Fibroblast of skin of right quadriceps (primary cell): ENCODE measurements at regions not wholly inside any gene's neighbourhood (a gene's known extent, or its start where the extent isn't known, plus 50 kb on each side); places are given as distances from the start of the nearest gene placed in this dataset.

Experiments
- DNase-seq: peaks from one replicate; pipeline ENCODE4 v3.0.0-alpha.2; 2013

- no peak for DNase-seq
These were observed 182.7 kb upstream of the KCNN2 start for GRCh38 chr5:114179134-114179533.

DNA sequence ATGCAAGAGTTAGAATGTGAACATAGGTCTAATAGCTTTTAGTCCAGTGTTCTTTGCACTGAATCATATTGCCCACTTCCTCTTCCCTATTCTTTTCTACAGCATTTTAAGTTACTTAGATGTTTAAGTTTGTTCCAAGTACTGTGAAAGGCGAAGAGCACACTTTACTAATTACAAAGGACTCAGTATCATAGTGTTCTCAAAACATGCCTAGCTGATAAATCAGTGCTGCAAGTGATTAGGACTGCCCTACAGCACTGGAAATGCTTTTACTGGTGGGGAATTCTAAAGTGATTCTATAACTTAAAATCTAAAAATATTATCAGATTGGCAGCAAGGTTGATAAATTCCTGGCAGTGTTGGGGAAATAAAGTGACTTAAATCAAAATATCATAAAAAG lies 177.9 kb upstream of the KCNN2 start:
- peak; percentile 18 for DNase-seq

GRCh38 chr5:114185274-114185673 lies 176.6 kb upstream of the KCNN2 start:
- DNase-seq = peak; percentile 33

DNA sequence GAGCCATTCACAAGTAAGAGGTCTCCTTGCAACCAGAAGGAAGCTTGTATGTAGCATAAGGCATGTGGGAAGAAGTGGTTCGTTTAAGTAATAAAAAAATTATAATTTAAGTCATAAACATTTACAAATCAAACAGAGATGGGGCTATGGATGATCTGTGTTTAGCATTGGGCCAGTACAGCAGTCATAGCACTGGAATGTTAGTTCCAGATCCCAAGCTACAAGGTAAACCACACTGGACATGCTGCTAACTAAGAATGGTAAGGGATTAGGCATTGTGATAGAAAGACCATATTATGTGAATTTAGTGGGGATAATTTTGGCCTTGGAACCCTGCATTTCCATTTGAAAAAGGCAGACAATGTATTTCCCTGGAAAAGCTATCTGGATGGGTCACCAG lies 170.4 kb upstream of the KCNN2 start:
- DNase-seq = no peak

DNA sequence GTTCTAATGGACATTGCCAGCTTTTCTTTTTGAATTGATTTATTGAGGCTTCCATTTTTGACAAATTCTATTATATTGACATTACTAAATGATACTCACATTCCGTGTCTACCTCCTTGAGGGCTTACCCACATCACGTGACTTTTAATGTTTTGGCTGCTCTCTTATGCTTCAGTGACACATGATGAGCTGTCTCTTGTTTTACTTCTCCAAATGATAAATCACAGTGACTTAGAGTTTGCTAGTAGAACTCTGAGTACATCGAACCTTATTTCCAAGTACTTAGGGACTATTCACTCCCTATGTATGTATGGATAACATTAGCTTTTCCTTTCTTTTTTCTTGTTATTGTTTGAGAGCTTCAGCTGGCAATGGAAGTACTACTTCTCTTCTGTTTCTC lies 169.8 kb upstream of the KCNN2 start:
- peak; percentile 45 for DNase-seq

GRCh38 chr5:114201332-114201731 lies 160.5 kb upstream of the KCNN2 start:
- no peak for DNase-seq

DNA sequence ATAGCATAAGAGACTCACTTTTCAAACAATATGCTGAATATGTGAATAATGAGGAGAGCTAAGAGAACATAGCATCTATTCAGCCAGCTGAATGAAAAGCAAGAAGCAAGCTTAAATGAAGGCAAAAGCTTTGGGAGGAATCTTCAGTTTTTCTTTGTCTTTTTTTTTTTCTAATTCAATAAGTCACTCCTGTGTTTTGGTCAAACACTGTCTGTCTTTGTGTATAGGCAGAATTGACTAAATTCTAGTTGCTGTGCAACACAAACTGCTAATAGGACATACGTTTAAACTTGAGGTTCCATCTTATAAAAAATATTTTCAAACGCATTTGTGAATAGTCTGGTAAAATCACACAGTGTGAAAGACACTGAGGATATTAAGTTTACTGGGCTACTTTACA lies 156.9 kb upstream of the KCNN2 start:
- no peak for DNase-seq

DNA sequence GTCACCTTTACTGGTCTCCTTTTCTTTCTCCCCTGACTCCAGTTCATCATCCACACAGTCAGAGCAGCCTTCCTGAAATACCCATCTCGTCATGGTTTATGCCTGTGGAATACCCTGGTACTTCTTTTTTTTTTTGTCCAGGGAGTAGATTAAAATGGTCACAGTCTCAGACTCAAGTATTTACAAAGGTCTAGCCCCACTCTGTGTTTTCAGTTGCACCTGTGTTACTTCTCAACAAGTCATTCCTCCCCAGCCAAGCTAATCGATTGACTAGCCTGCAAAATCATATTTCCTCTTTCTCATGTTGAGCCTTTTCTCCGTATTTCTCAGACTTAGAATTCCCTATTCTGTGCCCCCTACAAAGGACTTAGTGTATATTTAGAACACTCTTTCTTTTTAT lies 155.2 kb upstream of the KCNN2 start:
- DNase-seq = no peak

- no peak for DNase-seq
These were observed 154.3 kb upstream of the KCNN2 start for GRCh38 chr5:114207615-114208014.

DNA sequence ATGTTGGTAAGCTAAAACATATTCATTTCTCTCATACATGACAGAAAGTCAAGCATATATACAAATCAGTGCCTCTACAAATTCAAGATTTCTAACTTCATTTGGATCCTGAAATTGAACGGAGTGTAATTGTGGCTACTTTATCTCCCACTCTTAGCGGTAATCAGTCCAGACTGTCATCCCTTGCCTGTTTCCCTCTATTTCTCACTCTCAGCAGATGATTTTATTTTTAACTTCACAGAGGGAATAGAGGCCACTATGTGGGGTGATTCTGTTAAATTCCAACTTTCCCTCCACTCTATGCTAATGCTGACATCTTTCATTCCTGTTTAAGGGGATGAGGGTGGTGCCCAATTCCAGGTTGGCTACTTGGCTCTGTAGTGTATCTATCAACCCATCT lies 153.8 kb upstream of the KCNN2 start:
- DNase-seq = no peak

DNA sequence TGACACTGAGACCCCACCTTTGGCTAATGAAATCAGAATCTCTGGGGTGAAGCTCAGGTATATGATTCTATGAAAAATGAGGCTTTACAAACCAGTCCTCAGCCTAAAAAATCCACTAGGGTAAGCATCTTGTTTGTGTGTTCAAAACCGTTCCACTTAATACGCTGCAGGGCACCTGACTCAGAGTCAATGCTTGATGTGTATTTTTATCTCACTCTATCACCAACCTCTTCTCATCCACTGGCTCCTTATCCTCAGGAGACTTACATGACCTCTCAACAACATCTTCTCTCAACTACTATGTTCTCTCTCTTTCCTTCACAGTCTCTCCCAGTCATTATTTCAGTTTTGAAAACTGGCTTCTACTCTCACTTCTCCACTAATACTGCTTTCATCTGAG lies 153.3 kb upstream of the KCNN2 start:
- DNase-seq = no peak

- no peak for DNase-seq
These were observed 151.2 kb upstream of the KCNN2 start for GRCh38 chr5:114210662-114211061.

- DNase-seq = no peak
These were observed 140.1 kb upstream of the KCNN2 start for GRCh38 chr5:114221807-114222206.

DNA sequence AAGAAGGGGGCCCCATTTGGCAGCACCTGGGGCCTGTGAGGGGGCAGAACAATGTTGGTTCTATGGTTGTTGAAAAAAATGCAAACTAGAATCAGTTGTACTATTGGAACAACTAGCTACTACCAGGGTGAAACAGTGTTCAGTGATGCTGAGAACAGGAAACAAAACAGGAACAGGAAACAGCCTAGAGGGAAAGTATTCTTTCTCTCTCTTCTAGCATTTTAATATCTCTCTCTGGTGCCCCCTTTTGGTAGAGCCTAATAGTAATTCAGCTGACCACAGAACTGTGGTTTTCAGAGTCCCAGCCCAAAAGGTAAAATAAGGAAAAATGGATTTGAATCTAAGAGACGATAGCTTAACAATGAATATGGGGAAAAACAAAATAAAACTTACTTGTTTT lies 138.0 kb upstream of the KCNN2 start:
- no peak for DNase-seq

- peak; percentile 81 for DNase-seq
These were observed 124.1 kb upstream of the KCNN2 start for GRCh38 chr5:114237766-114238165.

GRCh38 chr5:114238771-114239313 lies 123.0 kb upstream of the KCNN2 start:
- peak; percentile 56 for DNase-seq

GRCh38 chr5:114243281-114243971 lies 118.4 kb upstream of the KCNN2 start:
- DNase-seq = peak; percentile 92

DNA sequence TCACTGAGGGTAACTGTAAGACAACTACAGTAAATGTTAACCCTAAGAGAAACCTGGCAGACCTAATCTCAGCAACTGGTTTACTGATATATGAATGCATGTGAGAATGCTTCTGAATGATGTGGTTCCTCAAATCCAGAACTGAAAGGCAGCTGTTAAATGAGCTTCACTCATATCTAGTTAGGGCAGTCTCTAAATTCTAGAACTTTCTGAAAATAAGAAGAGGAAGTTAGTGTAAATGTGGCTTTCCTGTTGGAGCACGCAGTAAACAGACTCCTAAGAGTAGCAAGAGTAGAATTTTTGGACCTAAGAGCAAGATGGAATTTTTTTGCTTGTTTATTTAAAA lies 117.9 kb upstream of the KCNN2 start:
- DNase-seq = no peak

DNA sequence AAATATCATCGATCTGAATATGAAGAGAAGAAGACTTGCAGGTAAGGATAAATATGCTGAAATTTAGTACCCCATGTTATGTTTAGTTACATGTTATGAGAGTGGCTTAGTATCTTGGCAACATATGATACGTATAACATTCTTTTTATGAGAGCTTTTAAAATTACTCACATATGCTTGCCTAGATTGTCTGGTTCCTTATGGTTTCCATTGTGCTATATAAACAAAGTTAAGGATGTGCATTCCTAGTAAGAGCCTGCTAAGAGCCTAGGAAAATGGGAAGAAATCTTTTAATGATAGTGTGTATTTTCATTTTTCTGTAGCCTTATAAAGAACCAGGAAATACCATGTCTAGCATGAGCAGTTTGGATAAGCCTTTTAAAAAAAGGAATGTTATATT lies 112.0 kb upstream of the KCNN2 start:
- DNase-seq = peak; percentile 90

DNA sequence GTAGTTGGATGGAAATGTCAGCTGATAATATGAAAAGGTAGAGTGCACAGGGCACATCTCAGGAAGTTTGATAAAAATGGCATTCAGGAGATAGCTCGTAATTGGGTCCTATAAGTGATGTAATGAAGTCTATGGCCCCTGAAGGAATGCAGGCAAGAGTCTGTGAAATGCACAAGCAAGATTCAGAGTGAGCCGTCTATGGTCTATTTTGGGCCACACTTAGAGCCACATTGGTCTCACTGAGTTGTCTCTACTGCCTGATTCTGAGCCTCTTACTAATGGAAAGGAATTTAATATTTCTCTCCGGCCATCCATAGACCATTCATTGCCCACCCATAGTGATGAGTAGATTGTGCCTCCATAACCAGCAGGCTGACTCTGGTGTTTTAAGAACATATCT lies 111.3 kb upstream of the KCNN2 start:
- no peak for DNase-seq

DNA sequence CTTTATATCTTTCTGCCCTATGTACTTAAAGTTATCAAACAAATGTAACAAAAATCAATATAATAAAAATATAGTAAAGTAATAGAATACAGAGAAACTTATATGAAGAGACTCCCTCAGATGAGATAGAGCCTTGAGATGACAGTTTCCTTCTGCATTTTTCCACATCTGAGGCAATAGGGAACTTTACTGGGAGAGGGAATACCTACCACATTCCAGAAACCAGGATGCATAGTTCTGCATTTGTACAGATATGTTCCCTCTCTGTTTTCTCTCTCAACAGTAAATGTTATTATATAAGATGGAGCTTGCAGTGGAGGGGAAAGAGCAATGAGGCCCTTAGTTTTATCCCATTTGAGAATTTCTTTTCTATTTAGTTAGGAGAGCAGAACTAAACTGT lies 109.6 kb upstream of the KCNN2 start:
- DNase-seq = peak; percentile 17

GRCh38 chr5:114255260-114255659 lies 106.6 kb upstream of the KCNN2 start:
- no peak for DNase-seq

DNA sequence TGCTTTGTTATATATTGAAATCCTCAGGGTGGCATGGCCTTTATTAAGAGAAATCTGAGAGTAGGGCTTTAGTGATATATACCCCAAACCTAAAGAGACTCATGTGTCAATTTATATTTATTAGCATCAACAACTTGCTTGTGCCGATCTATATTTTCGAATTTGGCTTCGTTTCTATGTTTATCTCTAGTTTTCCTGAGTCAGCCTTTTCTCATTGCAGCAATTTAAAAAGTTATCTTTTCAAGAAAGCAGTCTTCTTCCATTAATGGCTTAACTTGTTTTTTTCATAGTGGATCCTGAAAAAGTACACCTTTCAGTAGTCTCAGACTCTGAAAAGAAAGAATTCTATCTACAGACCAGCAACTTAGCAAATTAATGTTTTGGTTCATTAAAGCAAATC lies 99.9 kb upstream of the KCNN2 start:
- DNase-seq = no peak

DNA sequence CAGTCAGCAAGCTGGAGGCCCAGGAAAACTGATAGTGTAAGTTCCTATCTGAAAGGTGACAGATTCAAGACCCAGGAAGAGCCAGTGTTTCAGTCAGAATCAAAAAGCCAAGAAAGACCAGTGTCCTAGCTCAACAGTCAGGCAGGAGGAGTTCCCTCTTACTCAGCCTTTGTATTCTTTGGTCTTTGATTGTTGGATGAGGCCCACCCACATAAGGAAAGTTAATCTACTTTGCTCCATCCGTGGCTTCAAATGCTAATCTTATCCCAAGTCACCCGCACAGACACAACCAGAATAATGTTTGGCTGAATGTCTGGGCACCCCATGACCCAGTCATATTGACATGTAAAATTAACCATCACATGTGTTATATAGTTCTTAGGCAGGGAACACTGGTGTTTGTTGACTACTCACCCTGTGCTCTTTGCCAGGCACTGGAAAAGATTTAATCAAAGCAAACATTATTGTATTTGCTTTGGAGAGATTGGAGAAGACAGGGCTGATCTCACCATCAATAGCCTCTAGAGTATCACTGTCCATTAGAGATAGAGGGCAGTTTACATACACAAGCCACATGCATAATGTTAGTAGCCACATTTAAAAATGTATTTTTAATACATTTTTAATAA lies 96.3 kb upstream of the KCNN2 start:
- DNase-seq = no peak

GRCh38 chr5:114266374-114266773 lies 95.5 kb upstream of the KCNN2 start:
- DNase-seq = no peak
